Liver (tissue), 8 donors: ENCODE measurements at regions not wholly inside any gene's neighbourhood (a gene's known extent, or its start where the extent isn't known, plus 50 kb on each side); places are given as distances from the start of the nearest gene placed in this dataset.

Source experiments
- DNase-seq: peaks from one replicate; pipeline ENCODE4 v3.0.0-alpha.2; 2017; ENCODE audit warnings: low spot score
- H3K27ac ChIP-seq, 2 donors: one replicate each; pipeline ENCODE4 v1.7.0; 2013; ENCODE audit warnings: inconsistent platforms in 2 of 2, low read length in 2 of 2, control low read depth in 1 of 2, low read depth in 1 of 2, mild to moderate bottlenecking in 1 of 2
- H3K27me3 ChIP-seq, 4 donors: one replicate each; pipeline versions ENCODE4 v1.6.1 to v1.7.0; 2013; ENCODE audit warnings: low read length in 3 of 4, inconsistent platforms in 1 of 4, mild to moderate bottlenecking in 1 of 4, moderate library complexity in 1 of 4; ENCODE audit not compliant: control insufficient read depth in 4 of 4, insufficient read depth in 4 of 4
- H3K36me3 ChIP-seq, 4 donors: one replicate each; pipeline versions ENCODE4 v1.6.1 to v1.7.0; 2013; ENCODE audit warnings: low read length in 3 of 4, mild to moderate bottlenecking in 3 of 4, low read depth in 1 of 4, moderate library complexity in 1 of 4; ENCODE audit not compliant: control insufficient read depth in 4 of 4, insufficient read depth in 3 of 4
- H3K4me1 ChIP-seq, 4 donors: one replicate each; pipeline versions ENCODE4 v1.6.1 to v1.7.0; 2013; ENCODE audit warnings: low read length in 3 of 4, mild to moderate bottlenecking in 3 of 4, moderate library complexity in 1 of 4; ENCODE audit not compliant: control insufficient read depth in 4 of 4, insufficient read depth in 4 of 4
- H3K4me3 ChIP-seq, 3 donors: one replicate each; pipeline versions ENCODE4 v1.6.1 to v1.7.0; 2013; ENCODE audit warnings: low read length in 3 of 3, control low read depth in 1 of 3, low read depth in 1 of 3, mild to moderate bottlenecking in 1 of 3
- H3K9ac ChIP-seq, 2 donors: one replicate each; pipeline ENCODE4 v1.7.0; 2013; ENCODE audit warnings: low read length in 2 of 2, mild to moderate bottlenecking in 2 of 2, moderate library complexity in 2 of 2, control low read depth in 1 of 2, low read depth in 1 of 2
- H3K9me3 ChIP-seq, 4 donors: one replicate each; pipeline versions ENCODE4 v1.6.1 to v1.7.0; 2013; ENCODE audit warnings: low read length in 3 of 4; ENCODE audit not compliant: control insufficient read depth in 4 of 4
- ATF3 ChIP-seq: IDR thresholded peaks from 2 replicates; pipeline ENCODE4 v1.6.1; 2016; ENCODE audit warnings: antibody characterized with exemption
- CTCF ChIP-seq: fragments of 150-350 bp; IDR thresholded peaks from 2 replicates; pipeline ENCODE4 v1.5.1; 2017; ENCODE audit warnings: improper control_type of control experiment, low read depth, low read length; ENCODE audit not compliant: missing input control
- EGR1 ChIP-seq, 2 donors: IDR thresholded peaks; 2 replicates each; pipeline ENCODE4 v1.6.1; 2016 to 2018; ENCODE audit warnings: antibody characterized with exemption in 2 of 2, low read depth in 2 of 2
- FOXA1 ChIP-seq: IDR thresholded peaks from 2 replicates; pipeline ENCODE4 v1.6.1; 2016; ENCODE audit warnings: antibody characterized with exemption
- FOXA2 ChIP-seq: IDR thresholded peaks from 2 replicates; pipeline ENCODE4 v1.6.1; 2016; ENCODE audit warnings: antibody characterized with exemption
- GABPA ChIP-seq, 2 donors: IDR thresholded peaks in 1 of 2; conservative IDR thresholded peaks in 1 of 2; 2 replicates each; pipeline ENCODE4 v1.6.1; 2016; ENCODE audit warnings: antibody characterized with exemption in 2 of 2, mild to moderate bottlenecking in 1 of 2, moderate library complexity in 1 of 2
- HNF4A ChIP-seq, 2 donors: conservative IDR thresholded peaks; 2 replicates each; pipeline ENCODE4 v1.6.1; 2016; ENCODE audit warnings: antibody characterized with exemption in 2 of 2, mild to moderate bottlenecking in 2 of 2
- HNF4G ChIP-seq: IDR thresholded peaks from 2 replicates; pipeline ENCODE4 v1.6.1; 2016; ENCODE audit warnings: antibody characterized with exemption
- JUND ChIP-seq, 2 donors: IDR thresholded peaks; 2 replicates each; pipeline ENCODE4 v1.6.1; 2016; ENCODE audit warnings: antibody characterized with exemption in 2 of 2
- MAX ChIP-seq: IDR thresholded peaks from 2 replicates; pipeline ENCODE4 v1.6.1; 2016; ENCODE audit warnings: antibody characterized with exemption
- RAD21 ChIP-seq, 2 donors: IDR thresholded peaks; 2 replicates each; pipeline ENCODE4 v1.6.1; 2016; ENCODE audit warnings: antibody characterized with exemption in 2 of 2, mild to moderate bottlenecking in 2 of 2
- REST ChIP-seq: IDR thresholded peaks from 2 replicates; pipeline ENCODE4 v1.6.1; 2016; ENCODE audit warnings: antibody characterized with exemption, mild to moderate bottlenecking
- SP1 ChIP-seq: IDR thresholded peaks from 2 replicates; pipeline ENCODE4 v1.6.1; 2018; ENCODE audit warnings: antibody characterized with exemption, mild to moderate bottlenecking
- TAF1 ChIP-seq: conservative IDR thresholded peaks from 2 replicates; pipeline ENCODE4 v1.6.1; 2016; ENCODE audit warnings: antibody characterized with exemption, mild to moderate bottlenecking
- YY1 ChIP-seq: IDR thresholded peaks from 2 replicates; pipeline ENCODE4 v1.6.1; 2016; ENCODE audit warnings: antibody characterized with exemption, mild to moderate bottlenecking
- ZBTB33 ChIP-seq: IDR thresholded peaks from 2 replicates; pipeline ENCODE4 v1.6.1; 2016; ENCODE audit warnings: antibody characterized with exemption
- WGBS: extraction: QIAGEN DNeasy Blood & Tissue Kit; methylation state at CpG from one replicate; pipeline ENCODE4 v1.1.7; 2013; 5-methylcytosine and 5-hydroxymethylcytosine counted together
- donor health status: healthy.
- donor health status: healthy.
- donor health status: healthy.
- donor health status: healthy.
- donor health status: healthy.

GRCh38 chr15:96186105-96186504, 144.4 kb upstream of the NR2F2 start:
- Histone ChIP-seq H3K9me3 (no peaks in the 10 kb centered on the region), H3K9ac (no peak overlapping the region), H3K4me3 (no peak overlapping the region), H3K27ac (no peak overlapping the region), H3K4me1 (peaks cover 4 to 32% (median 25%) of the 10 kb centered on the region in 4 donors), H3K27me3 (no peaks in the 10 kb centered on the region), H3K36me3 (no peaks in the 10 kb centered on the region)
- DNase-seq = no peak
- TF ChIP-seq FOXA2 = no peak
- no peak for TF ChIP-seq FOXA1
- no peak for TF ChIP-seq JUND (IDR thresholded peaks at IDR 0.05)
- no peak for TF ChIP-seq YY1
- TF ChIP-seq CTCF = no peak
- TF ChIP-seq HNF4G = no peak
- no peak for TF ChIP-seq SP1
- TF ChIP-seq GABPA (IDR thresholded peaks at IDR 0.05 in 1 of 2, conservative IDR thresholded peaks at IDR 0.05 in 1 of 2) = no peak
- WGBS = 94% methylated on average over 4 of the region's 4 CpGs

GRCh38 chr15:96187341-96188305, 142.9 kb upstream of the NR2F2 start:
- H3K4me1 ChIP-seq = peaks cover 3 to 17% (median 11%) of the 10 kb centered on the region in 4 donors
- no peak overlapping the region for H3K9ac ChIP-seq
- no peak for DNase-seq
- H3K36me3 ChIP-seq = no peaks in the 10 kb centered on the region
- 78% methylated on average over 10 of the region's 10 CpGs for WGBS
- H3K9me3 ChIP-seq = no peaks in the 10 kb centered on the region
- no peaks in the 10 kb centered on the region for H3K27me3 ChIP-seq
- H3K4me3 ChIP-seq = no peak overlapping the region
- no peak overlapping the region for H3K27ac ChIP-seq
- TF ChIP-seq JUND (IDR thresholded peaks at IDR 0.05) = no peak
- TF ChIP-seq TAF1 = no peak
- no peak for TF ChIP-seq SP1
- no peak for TF ChIP-seq YY1
- no peak for TF ChIP-seq REST
- no peak for TF ChIP-seq EGR1 (IDR thresholded peaks at IDR 0.05; ENCODE audit: low read depth in 2 of 2)
- no peak for TF ChIP-seq CTCF
- TF ChIP-seq ZBTB33 = no peak
- no peak for TF ChIP-seq ATF3
- TF ChIP-seq FOXA1 = no peak
- no peak for TF ChIP-seq HNF4G
- no peak for TF ChIP-seq FOXA2
- TF ChIP-seq MAX = no peak
- TF ChIP-seq HNF4A (conservative IDR thresholded peaks at IDR 0.05) = no peak
- no peak for TF ChIP-seq GABPA (IDR thresholded peaks at IDR 0.05 in 1 of 2, conservative IDR thresholded peaks at IDR 0.05 in 1 of 2)
- no peak for TF ChIP-seq RAD21 (IDR thresholded peaks at IDR 0.05)
